ENCODE measurements at regions not wholly inside any gene's neighbourhood (a gene's known extent, or its start where the extent isn't known, plus 50 kb on each side); places are given as distances from the start of the nearest gene placed in this dataset.

DNA sequence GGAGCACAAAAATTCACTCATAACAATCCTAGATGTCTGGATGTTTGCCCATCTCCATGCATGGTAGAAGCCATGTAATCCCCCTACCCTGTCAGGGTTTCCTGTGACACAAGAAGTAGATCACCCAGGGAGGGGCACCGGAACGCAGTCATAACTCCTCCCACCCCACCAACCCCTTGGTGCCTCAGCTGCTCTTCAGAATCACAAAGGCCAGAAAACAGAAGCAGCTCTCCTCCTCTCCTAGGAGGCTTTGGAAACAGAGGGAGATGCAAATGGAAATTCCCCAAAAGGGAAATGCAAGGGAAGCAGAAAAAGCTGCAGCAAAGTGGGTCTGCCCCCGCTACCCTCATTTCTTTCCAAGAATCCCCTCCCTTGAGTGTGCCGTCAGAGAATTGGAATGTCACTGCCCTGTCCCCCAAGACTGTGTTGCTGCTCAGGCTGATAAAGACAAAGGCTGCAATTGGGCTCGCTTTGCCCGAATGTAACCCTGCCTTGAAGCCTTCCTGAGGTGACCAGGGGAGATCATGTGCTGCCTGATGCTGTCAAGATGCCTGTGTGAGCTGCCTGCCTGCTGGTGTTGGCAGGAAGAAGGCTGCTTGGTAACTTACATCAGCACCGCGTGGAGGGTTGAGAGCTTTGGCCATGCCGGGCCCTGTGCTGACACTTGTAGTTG is 65.5 kb upstream of the ABCA1 start:
- ChIA-PET POLR2A (no interaction called here), CTCF (ENCODE audit: low intra/inter-chr PET ratio) (interaction anchor here (0.5 kb wide), 1 partner anchor 203 kb away, joined by 3 read pairs; no protein-coding TSS in a partner anchor)
- H3K9ac ChIP-seq (ENCODE audit: insufficient read depth in 1 of 2, low read depth in 2 of 2, low read length in 2 of 2): peak overlapping the region in 1 of 2 experiments; percentile 43; a peak in 1 of 4 replicates
- H3K9me3 ChIP-seq (replicated peaks; ENCODE audit: control insufficient read depth, insufficient read depth, low read depth, low read length): no peaks in the 10 kb centered on the region
- no peak overlapping the region for H3K27ac ChIP-seq (ENCODE audit: extremely low read depth, low read depth, low read length)
- H3K4me2 ChIP-seq (ENCODE audit: insufficient read depth, low read length): peak overlapping the region; percentile 19; the same call in 1 of the 2 replicates
- in situ Hi-C loops (cut with MboI): no loop called here
- intact Hi-C loops (cut with micrococcal nuclease): loop anchor here (5.0 to 10.0 kb wide), 2 partner anchors 211 to 899 kb away; partner anchors contain the start of gene SMC2
- FAIRE-seq (peak; percentile 71), DNase-seq (ENCODE audit: extremely low read depth in 1 of 4, low spot score in 3 of 4) (peak in 1 of 4 experiments; percentile 61), ATAC-seq (peak; percentile 44)
- no peaks in the 10 kb centered on the region for H3K79me2 ChIP-seq (ENCODE audit: control insufficient read depth, insufficient read depth, low read length)
- H3K36me3 ChIP-seq (ENCODE audit: control insufficient read depth, insufficient read depth, low read length): no peaks in the 10 kb centered on the region
- H3K9me1 ChIP-seq (ENCODE audit: control insufficient read depth, insufficient read depth, low read length): no peaks in the 10 kb centered on the region
- no peaks in the 10 kb centered on the region for H4K20me1 ChIP-seq (replicated peaks; ENCODE audit: control insufficient read depth, insufficient read depth, low read length)
- BruUV-seq (replicated peaks): no TSS peak
- no peak overlapping the region for H3K4me3 ChIP-seq
- H3K4me1 ChIP-seq (replicated peaks in 1 of 2; ENCODE audit: control insufficient read depth in 2 of 2, insufficient read depth in 2 of 2, low read length in 2 of 2): peaks cover 15 to 16% of the 10 kb centered on the region in 2 experiments
- 11% methylated on average over 9 of the region's 9 CpGs for WGBS (ENCODE audit: insufficient coverage, low coverage, missing lambda C conversion rate)
- peak overlapping the region; percentile 75 for H2AFZ ChIP-seq (ENCODE audit: low read depth, low read length)
- H3K27me3 ChIP-seq (ENCODE audit: control insufficient read depth in 2 of 2, insufficient read depth in 2 of 2, low read length in 2 of 2): peaks cover 0 to 4% of the 10 kb centered on the region in 2 experiments; a peak in 1 of 5 replicates
- TF ChIP-seq, protein P1, sequence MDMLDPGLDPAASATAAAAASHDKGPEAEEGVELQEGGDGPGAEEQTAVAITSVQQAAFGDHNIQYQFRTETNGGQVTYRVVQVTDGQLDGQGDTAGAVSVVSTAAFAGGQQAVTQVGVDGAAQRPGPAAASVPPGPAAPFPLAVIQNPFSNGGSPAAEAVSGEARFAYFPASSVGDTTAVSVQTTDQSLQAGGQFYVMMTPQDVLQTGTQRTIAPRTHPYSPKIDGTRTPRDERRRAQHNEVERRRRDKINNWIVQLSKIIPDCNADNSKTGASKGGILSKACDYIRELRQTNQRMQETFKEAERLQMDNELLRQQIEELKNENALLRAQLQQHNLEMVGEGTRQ (CRISPR knock-in tag; IDR thresholded peaks at IDR 0.05): 0 out of 2 replicates have a peak, but pooled peaks have one; percentile 17
- TF ChIP-seq, protein P2, sequence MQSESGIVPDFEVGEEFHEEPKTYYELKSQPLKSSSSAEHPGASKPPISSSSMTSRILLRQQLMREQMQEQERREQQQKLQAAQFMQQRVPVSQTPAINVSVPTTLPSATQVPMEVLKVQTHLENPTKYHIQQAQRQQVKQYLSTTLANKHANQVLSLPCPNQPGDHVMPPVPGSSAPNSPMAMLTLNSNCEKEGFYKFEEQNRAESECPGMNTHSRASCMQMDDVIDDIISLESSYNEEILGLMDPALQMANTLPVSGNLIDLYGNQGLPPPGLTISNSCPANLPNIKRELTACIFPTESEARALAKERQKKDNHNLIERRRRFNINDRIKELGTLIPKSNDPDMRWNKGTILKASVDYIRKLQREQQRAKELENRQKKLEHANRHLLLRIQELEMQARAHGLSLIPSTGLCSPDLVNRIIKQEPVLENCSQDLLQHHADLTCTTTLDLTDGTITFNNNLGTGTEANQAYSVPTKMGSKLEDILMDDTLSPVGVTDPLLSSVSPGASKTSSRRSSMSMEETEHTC (IDR thresholded peaks at IDR 0.05): peak; percentile 20; the same call in 1 of the 2 replicates
- TF ChIP-seq CBFA2T3 (IDR thresholded peaks at IDR 0.05) (0 out of 2 replicates have a peak, but pooled peaks have one; percentile 7), ZNF316 (IDR thresholded peaks at IDR 0.05) (peak; percentile 58), ZNF644 (tag; IDR thresholded peaks at IDR 0.05; ENCODE audit: low read depth) (no peak), ASH1L (IDR thresholded peaks at IDR 0.05; ENCODE audit: borderline replicate concordance, low read depth, partially characterized antibody) (no peak), NR2C2 (CRISPR knock-in tag; IDR thresholded peaks at IDR 0.05) (no peak), NR2C2 (tag; IDR thresholded peaks at IDR 0.05) (peak; percentile 26; the same call in 1 of the 2 replicates), CREM (IDR thresholded peaks at IDR 0.05; ENCODE audit: low read depth) (0 out of 2 replicates have a peak, but pooled peaks have one; percentile 10), JUND (IDR thresholded peaks at IDR 0.05; ENCODE audit: borderline replicate concordance, low read depth, low read length) (no peak), JUND (tag; IDR thresholded peaks at IDR 0.05; ENCODE audit: borderline replicate concordance, low read depth, low read length) (peak; percentile 53; the same call in 1 of the 3 replicates), TEAD2 (tag; IDR thresholded peaks at IDR 0.05) (peak; percentile 68; the same call in 1 of the 2 replicates), MAX (CRISPR knock-in tag; IDR thresholded peaks at IDR 0.05) (peak; percentile 43; the same call in 1 of the 2 replicates), TEAD4 (IDR thresholded peaks at IDR 0.05; ENCODE audit: low read length) (peak; percentile 50; the same call in 1 of the 2 replicates), TEAD4 (CRISPR knock-in tag; IDR thresholded peaks at IDR 0.05; ENCODE audit: borderline replicate concordance) (no peak)
- TF ChIP-seq, protein P3, sequence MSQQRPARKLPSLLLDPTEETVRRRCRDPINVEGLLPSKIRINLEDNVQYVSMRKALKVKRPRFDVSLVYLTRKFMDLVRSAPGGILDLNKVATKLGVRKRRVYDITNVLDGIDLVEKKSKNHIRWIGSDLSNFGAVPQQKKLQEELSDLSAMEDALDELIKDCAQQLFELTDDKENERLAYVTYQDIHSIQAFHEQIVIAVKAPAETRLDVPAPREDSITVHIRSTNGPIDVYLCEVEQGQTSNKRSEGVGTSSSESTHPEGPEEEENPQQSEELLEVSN (IDR thresholded peaks at IDR 0.05; ENCODE audit: borderline replicate concordance in 1 of 2, extremely low read depth in 1 of 2, insufficient read depth in 1 of 2, insufficient read length in 1 of 2, low read depth in 1 of 2, low read length in 1 of 2, poor library complexity in 1 of 2, severe bottlenecking in 1 of 2): peak in 1 of 2 experiments; percentile 20
- TF ChIP-seq, protein P4, sequence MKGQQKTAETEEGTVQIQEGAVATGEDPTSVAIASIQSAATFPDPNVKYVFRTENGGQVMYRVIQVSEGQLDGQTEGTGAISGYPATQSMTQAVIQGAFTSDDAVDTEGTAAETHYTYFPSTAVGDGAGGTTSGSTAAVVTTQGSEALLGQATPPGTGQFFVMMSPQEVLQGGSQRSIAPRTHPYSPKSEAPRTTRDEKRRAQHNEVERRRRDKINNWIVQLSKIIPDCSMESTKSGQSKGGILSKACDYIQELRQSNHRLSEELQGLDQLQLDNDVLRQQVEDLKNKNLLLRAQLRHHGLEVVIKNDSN (CRISPR knock-in tag; IDR thresholded peaks at IDR 0.05): 0 out of 2 replicates have a peak, but pooled peaks have one; percentile 27

Measured in K562 (cell line).